Body of pancreas (tissue), 4 donors: ENCODE measurements at regions not wholly inside any gene's neighbourhood (a gene's known extent, or its start where the extent isn't known, plus 50 kb on each side); places are given as distances from the start of the nearest gene placed in this dataset. TPM values are rescaled to one million over a fixed set of nuclear protein-coding genes. Genes with fewer than 3 reads are reported as not detected.
"Not testable (repeated sequence)": the region's sequence is repeated elsewhere in the genome, so short reads cannot be mapped to it uniquely, and the experiment has no call there.

Source experiments
- ATAC-seq: fragments of 150-250 bp; one replicate; pipeline ENCODE4 v1.9.1; 2016
- DNase-seq, 4 donors: peaks; one replicate each; pipeline ENCODE4 v3.0.0-alpha.2; 2019
- H3K27ac ChIP-seq, 4 donors: fragments of 200-600 bp; sonication (generic); 1 replicate in 3 of 4; 2 replicates in 1 of 4; pipeline versions ENCODE4 v1.5.1 to v1.6.1; 2016 to 2019; ENCODE audit warnings: mild to moderate bottlenecking in 1 of 4, mixed read lengths in 1 of 4, moderate library complexity in 1 of 4
- H3K27me3 ChIP-seq, 2 donors: fragments of 200-600 bp; sonication (generic); one replicate each; pipeline ENCODE4 v1.6.0; 2016; ENCODE audit warnings: mild to moderate bottlenecking in 1 of 2
- H3K36me3 ChIP-seq, 2 donors: fragments of 200-600 bp; sonication (generic); replicated peaks in 1 of 2; 2 replicates each; pipeline ENCODE4 v1.5.1; 2016; ENCODE audit warnings: low read depth in 2 of 2; ENCODE audit not compliant: insufficient read depth in 1 of 2
- H3K4me1 ChIP-seq: fragments of 200-600 bp; sonication (generic); one replicate; pipeline ENCODE4 v1.6.0; 2016
- H3K4me3 ChIP-seq, 2 donors: fragments of 200-600 bp; sonication (generic); 1 replicate in 1 of 2; 2 replicates in 1 of 2; pipeline ENCODE4 v1.5.1; 2016 to 2019
- H3K9me3 ChIP-seq, 3 donors: fragments of 200-600 bp; sonication (generic); 1 replicate in 2 of 3; 2 replicates in 1 of 3; pipeline ENCODE4 v1.5.1; 2016
- POLR2A ChIP-seq, 3 donors: fragments of 450-650 bp; IDR thresholded peaks; one replicate each; pipeline ENCODE4 v1.6.1; 2016; ENCODE audit warnings: antibody characterized with exemption in 3 of 3, mild to moderate bottlenecking in 2 of 3
- WGBS, 2 donors: methylation state at CpG; one replicate each; pipeline ENCODE4 v1.1.5; 2017; 5-methylcytosine and 5-hydroxymethylcytosine counted together
- intact Hi-C: fragments of 100-400 bp; cut with DNase I; formaldehyde crosslinking; loops from one replicate; pipeline ENCODE4 v1.15.1; 2023
- small RNA-seq: library from RNA; depleted of rRNA; stranded (forward); fragments of <200 nt; gene quantifications from one replicate; pipeline ENCODE3, GENCODE V24; 2016
- TF ChIP-seq, protein P1 (sequence below), 7 experiments: fragments of 450-650 bp in 4 of 7; fragments of 200-600 bp in 3 of 7; sonication (generic) in 3 of 7; IDR thresholded peaks; one replicate each; pipeline ENCODE4 v1.5.1; 2016 to 2019; ENCODE audit warnings: antibody characterized with exemption in 7 of 7

DNA sequence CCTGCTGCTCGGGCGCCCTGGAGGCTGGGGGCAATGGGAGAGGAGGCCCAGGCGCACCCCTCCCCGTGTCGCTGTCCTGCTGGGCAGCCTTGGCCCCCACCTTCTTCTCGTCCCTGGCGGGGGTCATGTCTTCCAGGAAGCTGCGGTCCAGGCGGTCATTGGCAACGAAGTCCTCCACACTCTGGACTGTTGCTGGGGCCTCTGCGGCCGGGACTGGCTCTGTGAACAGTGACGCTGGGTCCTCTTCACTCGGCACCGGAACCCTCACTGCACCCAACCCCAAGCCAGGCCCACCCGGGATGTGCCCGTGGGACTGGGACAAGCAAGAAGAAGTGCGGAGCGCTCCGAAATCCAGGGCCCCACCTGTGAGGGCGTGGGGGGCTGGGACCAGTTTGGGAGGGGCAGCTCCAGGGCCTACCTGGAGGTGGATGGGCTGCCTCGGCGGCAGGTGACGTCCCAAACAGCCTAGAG is 308.0 kb downstream of the CCDC74A start:
- DNase-seq, result no peak
- Histone ChIP-seq H3K4me3 (no peak overlapping the region), H3K27me3 (no peaks in the 10 kb centered on the region), H3K9me3 (no peaks in the 10 kb centered on the region), H3K27ac (no peak overlapping the region), H3K4me1 (no peaks in the 10 kb centered on the region), H3K36me3 (no peaks in the 10 kb centered on the region)
- 84 to 87% methylated on average over 7 to 24 of the region's 24 CpGs for WGBS, 2 donors
- intact Hi-C loops, result no loop called here
- no peak for TF ChIP-seq POLR2A (IDR thresholded peaks at IDR 0.05)
- ATAC-seq, result no peak

DNA sequence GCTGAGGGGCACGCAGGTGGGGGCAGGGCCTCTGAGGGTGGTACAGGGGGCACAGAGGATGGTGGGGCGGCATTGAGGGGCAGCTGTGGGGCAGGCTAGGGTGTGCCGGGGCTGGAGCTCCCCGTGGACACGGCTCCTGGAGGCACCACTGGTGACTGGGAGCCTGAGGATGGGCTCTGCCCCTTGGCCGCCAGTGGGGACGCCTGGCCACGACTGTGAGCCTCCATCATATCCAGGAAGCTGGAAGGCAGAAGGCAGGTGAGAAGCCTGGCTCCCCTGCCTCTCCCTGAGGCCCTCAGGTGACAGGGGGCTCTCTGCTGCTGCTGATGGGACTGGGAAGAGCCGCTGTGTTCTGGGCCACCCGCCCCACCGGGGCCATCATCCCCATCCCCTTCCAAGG is 308.4 kb downstream of the CCDC74A start:
- WGBS, 2 donors, result 80 to 90% methylated on average over 2 to 7 of the region's 11 CpGs
- H3K9me3 ChIP-seq, ATAC-seq, H3K4me3 ChIP-seq, H3K27me3 ChIP-seq, DNase-seq, intact Hi-C loops, H3K36me3 ChIP-seq, H3K4me1 ChIP-seq, H3K27ac ChIP-seq: not testable (repeated sequence)

DNA sequence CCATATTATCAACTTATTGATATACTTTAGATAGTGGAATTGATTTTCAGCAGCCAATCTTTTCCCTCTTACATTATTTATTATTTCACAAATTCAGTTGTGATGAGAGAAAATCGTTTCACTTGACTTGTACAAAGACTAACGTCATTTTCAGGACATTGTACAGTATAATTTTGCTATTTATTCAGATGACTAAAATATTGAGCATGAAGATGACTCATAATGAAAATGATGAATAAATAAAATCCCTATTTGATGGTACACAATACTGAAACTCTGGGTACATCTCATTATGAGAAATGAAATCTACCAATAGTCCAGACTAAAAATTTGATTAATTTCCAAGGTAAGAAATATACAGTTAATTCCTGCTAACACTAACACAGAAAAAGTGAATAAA is 316.4 kb downstream of the CCDC74A start:
- WGBS, 2 donors, result 32 to 40% methylated on average over 2 of the region's 2 CpGs
- intact Hi-C loops, result not testable (repeated sequence)

DNA sequence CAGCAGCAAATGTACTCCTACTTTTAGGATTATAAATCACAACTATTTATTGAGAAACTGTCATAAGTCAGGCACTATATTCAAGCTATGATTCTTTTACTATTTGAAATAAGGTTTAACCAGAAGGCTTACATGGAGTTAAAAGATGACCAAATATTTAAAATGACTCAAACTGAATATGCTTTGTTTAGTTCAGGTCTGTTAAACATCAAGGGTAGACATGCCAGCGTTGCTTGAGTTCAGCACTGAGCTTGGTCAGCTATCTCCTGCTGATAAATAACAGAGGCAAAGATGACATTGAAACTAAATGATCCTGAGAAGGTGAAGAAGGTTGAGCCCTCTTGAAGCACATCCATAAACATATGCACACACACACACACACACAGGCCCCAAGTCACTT is 305.6 kb downstream of the ANKRD30BL start:
- DNase-seq, ATAC-seq, H3K27ac ChIP-seq, H3K27me3 ChIP-seq, H3K4me3 ChIP-seq, H3K9me3 ChIP-seq, H3K36me3 ChIP-seq, intact Hi-C loops, H3K4me1 ChIP-seq: not testable (repeated sequence)
- 18 to 24% methylated on average over 1 of the region's 1 CpG for WGBS, 2 donors

More for the DNA sequence above, 316.4 kb downstream of the CCDC74A start:
- not testable (repeated sequence) for H3K4me3 ChIP-seq, H3K27ac ChIP-seq, ATAC-seq, H3K4me1 ChIP-seq, H3K9me3 ChIP-seq, H3K36me3 ChIP-seq, H3K27me3 ChIP-seq, DNase-seq

DNA sequence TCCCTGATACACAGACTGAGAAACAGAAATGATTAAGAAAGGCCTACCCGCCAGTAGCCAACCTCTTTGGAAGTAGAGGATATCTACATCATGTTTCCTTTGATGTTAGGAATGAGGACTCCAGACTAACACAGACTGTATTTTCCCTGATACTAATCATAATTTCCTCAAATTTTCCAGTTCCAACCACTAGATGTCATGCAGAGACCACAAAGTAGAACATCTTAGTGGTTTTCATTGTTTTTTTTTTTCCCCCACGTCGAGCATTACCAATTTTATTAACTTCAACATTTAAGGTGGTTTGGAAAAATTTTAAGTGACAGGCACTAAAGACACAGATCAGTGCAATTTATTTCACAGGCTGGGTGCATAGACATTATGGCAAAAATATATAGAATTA is 303.6 kb downstream of the ANKRD30BL start:
- H3K4me1 ChIP-seq, H3K36me3 ChIP-seq, H3K27ac ChIP-seq, H3K27me3 ChIP-seq, H3K4me3 ChIP-seq, H3K9me3 ChIP-seq, DNase-seq, intact Hi-C loops: not testable (repeated sequence)
- TF ChIP-seq, protein P1, sequence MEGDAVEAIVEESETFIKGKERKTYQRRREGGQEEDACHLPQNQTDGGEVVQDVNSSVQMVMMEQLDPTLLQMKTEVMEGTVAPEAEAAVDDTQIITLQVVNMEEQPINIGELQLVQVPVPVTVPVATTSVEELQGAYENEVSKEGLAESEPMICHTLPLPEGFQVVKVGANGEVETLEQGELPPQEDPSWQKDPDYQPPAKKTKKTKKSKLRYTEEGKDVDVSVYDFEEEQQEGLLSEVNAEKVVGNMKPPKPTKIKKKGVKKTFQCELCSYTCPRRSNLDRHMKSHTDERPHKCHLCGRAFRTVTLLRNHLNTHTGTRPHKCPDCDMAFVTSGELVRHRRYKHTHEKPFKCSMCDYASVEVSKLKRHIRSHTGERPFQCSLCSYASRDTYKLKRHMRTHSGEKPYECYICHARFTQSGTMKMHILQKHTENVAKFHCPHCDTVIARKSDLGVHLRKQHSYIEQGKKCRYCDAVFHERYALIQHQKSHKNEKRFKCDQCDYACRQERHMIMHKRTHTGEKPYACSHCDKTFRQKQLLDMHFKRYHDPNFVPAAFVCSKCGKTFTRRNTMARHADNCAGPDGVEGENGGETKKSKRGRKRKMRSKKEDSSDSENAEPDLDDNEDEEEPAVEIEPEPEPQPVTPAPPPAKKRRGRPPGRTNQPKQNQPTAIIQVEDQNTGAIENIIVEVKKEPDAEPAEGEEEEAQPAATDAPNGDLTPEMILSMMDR (IDR thresholded peaks at IDR 0.05), result peak; percentile 26 to 74 (median 37)
- WGBS, 2 donors, result 2 to 6% methylated on average over 3 of the region's 3 CpGs
- peak; percentile 53 for ATAC-seq

Small RNA genes in the stretch of these regions (small RNA-seq; reads per million reads assigned to genes)
- gene RNU6-617P, result not detected
